Smooth muscle cell (in vitro differentiated cells): ENCODE measurements at regions not wholly inside any gene's neighbourhood (a gene's known extent, or its start where the extent isn't known, plus 50 kb on each side); places are given as distances from the start of the nearest gene placed in this dataset.

Experiments
- DNase-seq: peaks from one replicate; lab custom pipeline; 2025; ENCODE audit not compliant: unreplicated experiment; lab: John Stamatoyannopoulos, UW
- H2AFZ ChIP-seq: fragments of 200-600 bp; sonication (generic); 2 replicates; pipeline ENCODE4 v1.6.0; 2016; ENCODE audit warnings: antibody characterized with exemption, low read depth, mild to moderate bottlenecking
- H3F3A ChIP-seq: fragments of 200-600 bp; sonication (generic); 2 replicates; pipeline ENCODE4 v1.6.0; 2017; ENCODE audit warnings: antibody characterized with exemption, low read depth
- H3K27ac ChIP-seq: fragments of 200-600 bp; sonication (generic); 2 replicates; pipeline ENCODE4 v1.5.1; 2016; ENCODE audit warnings: low read depth, mild to moderate bottlenecking
- H3K27me3 ChIP-seq: fragments of 200-600 bp; sonication (generic); 2 replicates; pipeline ENCODE4 v1.6.1; 2016; ENCODE audit warnings: low read depth, mild to moderate bottlenecking
- H3K36me3 ChIP-seq: fragments of 200-600 bp; sonication (generic); 2 replicates; pipeline ENCODE4 v1.5.1; 2016; ENCODE audit warnings: low read depth
- H3K4me1 ChIP-seq: fragments of 200-600 bp; sonication (generic); 2 replicates; pipeline ENCODE4 v1.5.1; 2016; ENCODE audit warnings: low read depth
- H3K4me2 ChIP-seq: fragments of 200-600 bp; sonication (generic); 2 replicates; pipeline ENCODE4 v1.6.0; 2016; ENCODE audit warnings: mild to moderate bottlenecking
- H3K4me3 ChIP-seq: fragments of 200-600 bp; sonication (generic); 2 replicates; pipeline ENCODE4 v1.5.1; 2016; ENCODE audit warnings: mild to moderate bottlenecking
- H3K79me2 ChIP-seq: fragments of 200-600 bp; sonication (generic); 2 replicates; pipeline ENCODE4 v1.6.0; 2016; ENCODE audit warnings: low read depth, mild to moderate bottlenecking
- H3K9ac ChIP-seq: fragments of 200-600 bp; sonication (generic); 2 replicates; pipeline ENCODE4 v1.6.0; 2016; ENCODE audit warnings: low read depth
- H3K9me3 ChIP-seq: fragments of 200-600 bp; sonication (generic); replicated peaks from 2 replicates; pipeline ENCODE4 v1.5.1; 2016; ENCODE audit warnings: low read depth
- H4K20me1 ChIP-seq: fragments of 200-600 bp; sonication (generic); 2 replicates; pipeline ENCODE4 v1.6.0; 2016; ENCODE audit warnings: low read depth
- CTCF ChIP-seq: fragments of 200-600 bp; sonication (generic); IDR thresholded peaks from 2 replicates; pipeline ENCODE4 v1.5.1; 2017; ENCODE audit warnings: borderline replicate concordance, mild to moderate bottlenecking, antibody characterized with exemption; ENCODE audit not compliant: insufficient read depth, poor library complexity, severe bottlenecking
- WGBS: methylation state at CpG from one replicate; pipeline ENCODE4 v1.1.7; 2016; ENCODE audit warnings: low lambda C conversion rate; 5-methylcytosine and 5-hydroxymethylcytosine counted together

DNA sequence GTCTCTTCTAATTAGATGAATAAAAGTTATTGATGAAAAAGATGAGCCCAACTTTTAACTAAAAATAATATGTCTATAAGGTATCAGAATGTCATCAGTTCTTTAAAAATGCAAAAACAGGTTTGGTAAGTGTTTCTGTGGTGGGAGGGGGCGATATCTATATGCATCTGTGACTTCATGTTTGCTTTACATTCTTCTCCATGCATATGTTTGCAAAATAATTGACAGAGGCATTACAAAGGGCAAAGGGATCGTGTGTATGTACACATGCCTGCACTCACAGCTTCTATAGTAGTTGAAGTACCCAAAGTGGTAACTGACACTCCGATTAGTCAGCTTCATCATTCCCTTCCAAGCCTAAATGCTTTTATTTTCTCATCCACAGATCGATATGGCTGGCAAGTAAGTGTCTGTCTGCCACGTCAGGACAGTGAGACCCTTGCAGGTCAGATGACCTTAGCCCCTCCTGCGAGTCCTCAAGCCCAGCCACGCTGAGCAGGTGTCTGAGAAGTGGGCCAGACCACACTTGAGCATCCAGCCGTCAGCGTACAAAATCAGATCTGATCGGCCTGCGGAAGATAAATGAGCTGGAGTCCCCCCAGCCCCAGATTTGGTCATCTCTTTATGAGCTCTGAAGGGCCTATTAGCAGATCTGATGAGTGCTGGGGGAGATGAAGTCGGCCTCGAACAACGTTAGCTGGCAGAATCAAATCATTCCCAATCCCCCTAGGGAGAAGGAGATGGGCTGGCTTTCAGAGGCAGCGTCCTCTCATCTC, 369.1 kb downstream of the MAFB start:
- no peak overlapping the region for H2AFZ ChIP-seq
- 84% methylated on average over 15 of the region's 15 CpGs for WGBS

DNA sequence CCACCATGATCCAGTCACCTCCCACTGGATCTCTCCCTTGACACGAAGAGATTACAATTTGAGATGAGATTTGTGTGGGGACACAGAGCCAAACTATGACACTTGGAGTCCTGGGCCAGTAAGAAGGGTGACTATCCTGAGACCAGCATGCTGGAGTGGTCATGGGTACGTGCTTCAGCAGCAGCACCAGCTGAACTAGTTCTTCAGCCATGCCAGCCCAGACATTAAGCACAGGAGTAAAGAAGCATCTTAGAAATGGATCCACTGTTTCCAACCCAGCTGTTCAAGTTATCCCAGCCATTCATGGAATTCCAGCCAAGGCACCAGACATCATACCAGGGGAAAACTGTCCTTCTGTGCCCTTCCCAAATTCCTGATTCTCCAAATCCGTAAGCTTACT, 370.0 kb downstream of the MAFB start:
- no peak overlapping the region for H3K27ac ChIP-seq
- 99% methylated on average over 3 of the region's 3 CpGs for WGBS
- DNase-seq, result no peak
- H3K9ac ChIP-seq, result no peak overlapping the region
- H3K4me1 ChIP-seq, result peaks cover 8% of the 10 kb centered on the region
- H3F3A ChIP-seq, result peaks cover 4% of the 10 kb centered on the region
- no peaks in the 10 kb centered on the region for H4K20me1 ChIP-seq
- H3K36me3 ChIP-seq, result no peaks in the 10 kb centered on the region
- no peak overlapping the region for H3K4me3 ChIP-seq
- no peaks in the 10 kb centered on the region for H3K27me3 ChIP-seq
- H2AFZ ChIP-seq, result no peak overlapping the region
- no peak overlapping the region for H3K4me2 ChIP-seq
- no peaks in the 10 kb centered on the region for H3K79me2 ChIP-seq
- H3K9me3 ChIP-seq, result no peaks in the 10 kb centered on the region
- no peak for TF ChIP-seq CTCF

More for the DNA sequence above, 369.1 kb downstream of the MAFB start:
- no peak for TF ChIP-seq CTCF
- H3K4me3 ChIP-seq, result no peak overlapping the region
- no peak overlapping the region for H3K27ac ChIP-seq
- no peaks in the 10 kb centered on the region for H3K79me2 ChIP-seq
- no peak overlapping the region for H3K9ac ChIP-seq
- H3K4me2 ChIP-seq, result no peak overlapping the region
- H4K20me1 ChIP-seq, result no peaks in the 10 kb centered on the region
- H3K36me3 ChIP-seq, result no peaks in the 10 kb centered on the region
- H3K9me3 ChIP-seq, result no peaks in the 10 kb centered on the region
- H3K27me3 ChIP-seq, result no peaks in the 10 kb centered on the region
- no peak for DNase-seq
- peaks cover 5% of the 10 kb centered on the region for H3F3A ChIP-seq
- peaks cover 8% of the 10 kb centered on the region for H3K4me1 ChIP-seq

DNA sequence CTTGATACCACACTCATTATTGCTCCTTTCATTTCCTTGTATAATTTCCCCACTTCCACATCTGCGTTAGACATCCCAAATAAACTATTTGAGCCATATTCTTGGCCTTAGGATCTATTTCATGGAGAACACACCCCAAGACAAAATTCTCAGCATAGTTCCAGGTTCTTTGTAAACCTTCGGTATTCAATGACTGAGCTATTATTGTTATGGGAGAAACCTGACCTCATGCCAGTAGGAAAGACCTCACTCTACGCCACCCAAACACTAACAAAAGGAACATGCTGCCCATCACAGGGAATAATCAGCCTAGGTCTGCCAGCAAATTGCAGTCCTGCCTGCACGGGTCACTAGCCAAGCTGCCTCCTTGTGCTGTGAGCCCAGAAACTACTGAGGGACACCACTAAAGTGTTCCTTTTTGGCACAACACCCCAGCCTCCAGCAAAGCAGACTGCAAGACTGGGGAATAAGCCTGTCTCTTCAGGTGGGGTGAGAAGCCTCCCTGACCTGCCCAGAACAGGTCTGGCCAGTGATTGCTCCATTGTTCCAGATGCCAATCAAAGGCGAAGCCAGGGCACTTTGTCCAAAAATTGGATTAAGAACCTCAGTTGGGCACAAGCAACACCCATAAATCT, 371.8 kb downstream of the MAFB start:
- no peak overlapping the region for H3K9ac ChIP-seq
- no peak for DNase-seq
- H3K79me2 ChIP-seq, result no peaks in the 10 kb centered on the region
- H3K36me3 ChIP-seq, result no peaks in the 10 kb centered on the region
- no peak overlapping the region for H3K4me3 ChIP-seq
- no peaks in the 10 kb centered on the region for H3K4me1 ChIP-seq
- no peak overlapping the region for H2AFZ ChIP-seq
- no peak overlapping the region for H3K4me2 ChIP-seq
- no peaks in the 10 kb centered on the region for H4K20me1 ChIP-seq
- no peak overlapping the region for H3K27ac ChIP-seq
- no peak for TF ChIP-seq CTCF
- H3K27me3 ChIP-seq, result no peaks in the 10 kb centered on the region
- H3K9me3 ChIP-seq, result no peaks in the 10 kb centered on the region
- H3F3A ChIP-seq, result no peaks in the 10 kb centered on the region
- WGBS, result 77% methylated on average over 5 of the region's 5 CpGs
